HG02759 (cell line): ENCODE measurements at regions not wholly inside any gene's neighbourhood (a gene's known extent, or its start where the extent isn't known, plus 50 kb on each side); places are given as distances from the start of the nearest gene placed in this dataset.
A peak's percentile ranks its signal among the peaks of the same experiment; 100 is the strongest.

Source experiments
- ATAC-seq: cut with Tn5 transposase; IDR thresholded peaks from one replicate; pipeline ENCODE4 v1.9.1; 2021; ENCODE audit warnings: mild to moderate bottlenecking, moderate library complexity; ENCODE audit not compliant: unreplicated experiment

DNA sequence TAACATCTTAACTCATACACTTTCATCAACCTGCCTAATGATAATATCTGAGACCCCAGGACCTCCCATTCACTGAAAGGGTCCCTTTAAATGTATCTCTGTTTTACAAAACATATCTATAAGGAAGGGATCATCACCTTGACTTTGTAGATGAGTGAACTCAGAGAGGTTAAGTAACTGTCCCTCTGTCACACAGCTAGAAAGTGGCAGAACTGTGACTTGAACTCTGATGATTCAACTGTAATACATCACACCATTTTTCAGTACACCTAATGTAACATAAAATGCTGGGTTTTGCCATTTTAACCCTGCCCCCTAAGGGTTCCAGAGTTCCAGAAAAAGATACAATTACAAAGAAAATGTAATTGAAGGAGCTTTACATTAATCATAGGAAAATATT is 234.6 kb downstream of the ZEB2 start:
- ATAC-seq, result no peak

DNA sequence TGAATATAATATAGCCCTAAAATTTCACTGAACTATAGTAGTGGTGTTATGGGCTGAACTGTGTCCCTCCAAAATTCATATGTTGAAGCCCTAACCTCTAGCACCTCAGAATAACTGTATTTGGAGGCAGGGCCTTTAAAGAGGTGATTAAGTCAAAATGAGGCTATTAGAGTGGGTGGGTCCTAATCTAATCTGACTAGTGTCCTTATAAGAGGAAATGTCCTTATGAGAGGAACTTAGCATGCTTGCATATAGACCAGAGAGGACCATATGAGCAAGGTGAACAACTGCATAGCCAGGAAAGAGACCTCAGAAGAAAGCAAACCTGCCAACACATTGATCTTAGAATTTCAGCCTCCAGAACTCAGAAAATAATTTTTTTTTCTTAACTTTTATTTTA is 238.4 kb downstream of the ZEB2 start:
- no peak for ATAC-seq

DNA sequence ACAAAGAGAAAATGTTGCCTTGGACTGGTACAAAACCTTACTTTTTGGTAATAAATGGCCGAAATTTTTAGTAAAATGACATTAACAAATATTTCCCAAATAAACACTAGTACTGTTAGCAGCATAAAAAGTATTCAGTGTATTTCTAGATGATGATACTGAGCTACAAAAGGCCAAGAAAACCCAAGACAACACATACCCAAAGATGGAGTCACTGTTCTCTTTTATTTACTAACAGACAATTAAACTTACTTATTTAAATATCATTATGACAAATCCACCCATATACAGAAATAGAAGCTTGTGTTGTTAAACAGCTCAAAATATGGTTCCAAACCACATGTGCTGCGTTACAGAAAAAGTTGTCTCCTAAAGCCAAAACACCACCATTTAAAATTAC is 239.9 kb downstream of the ZEB2 start:
- no peak for ATAC-seq

DNA sequence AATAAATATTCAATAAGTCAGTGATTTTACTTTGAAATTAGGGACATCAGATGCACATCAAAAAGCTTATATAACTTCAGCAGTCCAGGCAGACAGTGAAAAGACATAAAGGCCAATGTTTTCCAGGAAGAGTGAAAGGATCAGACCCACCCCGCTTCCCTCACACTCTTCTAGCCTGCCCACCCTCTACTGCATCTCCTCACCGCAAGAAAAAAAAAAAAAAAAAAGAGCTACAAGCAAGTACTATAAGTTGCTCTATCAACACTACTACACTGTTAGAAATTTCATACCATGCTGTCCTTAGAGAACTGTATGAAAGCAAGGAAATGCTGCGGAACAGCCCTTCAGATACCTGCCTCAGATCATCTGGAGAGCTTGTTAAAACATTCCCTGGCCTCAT is 240.8 kb downstream of the ZEB2 start:
- ATAC-seq, result no peak

DNA sequence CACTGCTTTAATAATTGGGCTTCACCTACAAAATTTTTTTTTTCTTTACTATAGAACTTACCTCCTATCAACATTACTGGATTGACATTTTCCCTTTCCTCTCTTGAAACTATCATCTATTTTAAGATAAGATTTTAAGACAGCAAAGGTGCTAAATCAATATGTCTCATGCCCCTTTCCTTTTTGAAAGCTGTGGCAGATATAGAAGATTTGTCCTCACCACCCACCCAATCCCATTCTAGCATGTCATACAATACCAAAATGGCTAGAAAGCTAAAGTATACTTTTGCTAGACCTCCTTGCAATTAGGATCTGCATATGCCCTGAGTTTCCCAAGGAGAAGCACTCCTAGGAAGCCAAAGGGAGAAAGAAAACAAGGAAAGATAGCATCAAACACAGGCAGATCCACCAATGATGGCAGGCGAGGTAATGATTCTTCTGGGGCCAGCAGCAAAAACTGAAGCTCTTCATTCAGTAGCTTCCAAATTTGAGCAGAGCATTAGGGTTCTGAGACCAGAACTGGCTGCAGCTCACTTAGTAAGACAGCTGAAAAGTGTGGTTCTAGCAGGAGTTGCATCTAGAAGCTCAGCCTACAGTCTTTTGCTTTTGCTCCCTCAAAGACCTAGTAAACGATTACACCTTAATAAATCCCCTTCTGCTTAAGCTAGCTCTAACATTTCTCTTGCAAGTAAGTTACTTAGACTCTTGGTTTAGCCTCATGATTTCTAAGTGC is 242.1 kb downstream of the ZEB2 start:
- ATAC-seq, result no peak

DNA sequence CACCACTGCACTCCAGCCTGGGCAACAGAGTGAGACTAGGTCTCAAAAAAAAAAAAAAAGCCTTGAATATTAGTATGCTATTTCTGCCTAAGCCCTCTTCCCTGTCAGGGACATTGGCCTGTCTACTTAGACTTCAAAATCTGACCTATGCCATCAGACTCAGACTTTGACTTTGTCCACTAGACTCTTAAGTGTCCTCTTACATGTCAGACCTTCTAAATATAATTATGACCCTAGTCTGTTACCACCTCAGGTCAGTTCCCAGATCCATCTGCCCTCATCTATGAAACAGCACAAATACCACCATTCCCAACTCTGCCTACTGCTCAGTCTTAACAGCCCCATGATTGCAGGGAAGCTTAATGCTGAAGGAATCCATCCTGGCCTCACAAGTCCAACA is 244.6 kb downstream of the ZEB2 start:
- ATAC-seq, result no peak

DNA sequence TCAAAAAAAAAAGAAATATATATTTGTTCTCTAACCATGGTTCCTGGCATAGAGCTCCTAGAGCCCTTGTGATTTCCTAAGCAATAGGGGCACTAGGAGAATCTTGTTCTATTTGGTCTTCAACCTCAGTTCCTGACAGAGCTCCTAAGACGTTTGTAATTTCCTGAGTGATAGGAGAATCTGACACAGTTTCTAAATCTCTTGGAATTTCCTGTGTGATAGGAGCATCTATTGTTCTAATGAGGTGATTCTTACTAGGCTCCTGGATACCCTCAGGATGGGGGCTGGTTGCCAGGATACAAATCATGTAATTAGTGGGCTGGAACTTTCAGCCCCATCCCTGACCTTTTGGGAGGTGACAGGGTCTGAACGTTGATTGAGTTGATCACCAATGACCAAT is 245.8 kb downstream of the ZEB2 start:
- no peak for ATAC-seq

DNA sequence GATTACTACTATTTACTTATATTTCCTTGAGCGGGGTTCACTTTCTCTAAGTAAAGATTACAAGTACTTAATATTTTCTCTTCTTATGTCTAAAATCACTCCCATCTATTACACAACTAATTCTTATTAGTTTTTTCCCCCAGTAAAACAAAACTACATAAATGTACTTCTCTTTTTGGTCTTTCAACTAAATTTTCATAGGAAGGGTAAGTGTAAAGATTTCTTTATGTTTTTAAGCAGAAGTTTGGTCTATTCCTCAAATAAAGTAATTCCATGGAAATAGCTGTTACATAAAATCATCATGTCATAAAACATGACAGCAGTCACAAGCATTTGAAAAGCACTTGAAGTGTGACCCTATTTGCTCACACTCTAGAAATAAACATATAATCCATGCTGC is 249.0 kb downstream of the ZEB2 start:
- ATAC-seq, result no peak

DNA sequence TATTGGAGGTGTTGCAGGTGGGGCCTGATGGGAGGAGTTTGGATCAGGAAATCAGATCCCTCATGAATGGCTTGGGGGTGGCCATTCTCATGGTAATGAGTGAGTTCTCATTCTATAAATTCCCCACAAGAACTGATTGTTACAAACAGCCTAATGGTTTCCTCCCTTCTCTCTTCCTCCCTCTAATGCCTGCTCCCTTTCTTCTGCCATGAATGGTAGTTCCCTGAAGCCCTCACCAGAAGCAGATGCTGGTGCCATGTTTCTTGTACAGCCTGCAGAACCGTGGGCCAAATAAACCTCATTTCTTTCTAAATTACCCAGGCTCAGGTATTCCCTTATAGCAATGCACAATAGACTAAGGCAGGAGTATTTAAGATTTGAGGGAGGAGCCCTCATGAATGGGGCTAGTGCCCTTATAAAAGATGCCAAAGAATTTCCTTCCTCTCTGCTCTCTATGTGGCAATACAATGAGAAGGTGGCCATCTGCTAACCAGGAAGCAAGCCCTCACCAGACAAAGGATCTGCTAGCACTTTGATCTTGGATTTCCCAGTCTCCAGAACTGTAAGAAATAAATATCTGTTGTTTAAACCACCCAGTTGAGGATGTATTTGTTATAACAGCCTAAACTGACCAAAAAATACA is 251.8 kb downstream of the ZEB2 start:
- no peak for ATAC-seq

DNA sequence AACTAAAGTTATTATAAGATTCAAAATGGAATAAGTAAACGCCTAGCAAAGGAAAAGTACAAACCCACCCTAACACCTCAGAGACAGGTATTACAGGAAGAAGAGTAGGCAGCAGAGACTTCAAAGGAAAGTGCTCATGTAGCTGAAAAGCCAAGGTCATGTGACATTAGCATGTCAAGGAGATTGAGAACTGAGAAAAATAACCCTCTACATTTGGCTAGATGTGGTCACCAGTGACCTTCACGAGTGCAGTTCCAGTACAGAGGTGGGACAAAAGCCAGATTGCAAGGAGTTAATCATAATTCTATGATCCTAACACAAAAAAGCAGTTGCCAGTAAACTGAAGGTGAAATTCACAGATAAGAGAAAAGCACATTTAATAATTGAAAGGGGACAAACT is 252.7 kb downstream of the ZEB2 start:
- ATAC-seq, result peak; percentile 87

DNA sequence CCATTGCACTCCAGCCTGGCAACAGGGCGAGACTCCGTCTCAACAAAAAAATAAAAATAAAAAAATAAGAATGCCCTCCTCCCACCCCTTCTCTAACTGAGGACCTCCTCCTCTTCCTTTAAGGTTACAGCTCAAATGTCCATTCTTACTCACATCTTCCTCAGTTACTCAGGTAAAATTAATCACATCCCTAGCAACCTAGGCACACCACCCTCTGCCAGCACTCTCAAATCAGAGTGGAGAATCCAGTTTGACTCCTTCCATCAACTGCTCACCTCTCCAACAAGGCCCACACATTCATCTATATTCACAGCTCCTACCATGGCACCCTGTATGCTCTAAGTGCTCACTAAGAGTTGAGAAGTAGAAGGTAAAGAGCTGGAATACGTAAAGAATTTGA is 254.3 kb downstream of the ZEB2 start:
- no peak for ATAC-seq

DNA sequence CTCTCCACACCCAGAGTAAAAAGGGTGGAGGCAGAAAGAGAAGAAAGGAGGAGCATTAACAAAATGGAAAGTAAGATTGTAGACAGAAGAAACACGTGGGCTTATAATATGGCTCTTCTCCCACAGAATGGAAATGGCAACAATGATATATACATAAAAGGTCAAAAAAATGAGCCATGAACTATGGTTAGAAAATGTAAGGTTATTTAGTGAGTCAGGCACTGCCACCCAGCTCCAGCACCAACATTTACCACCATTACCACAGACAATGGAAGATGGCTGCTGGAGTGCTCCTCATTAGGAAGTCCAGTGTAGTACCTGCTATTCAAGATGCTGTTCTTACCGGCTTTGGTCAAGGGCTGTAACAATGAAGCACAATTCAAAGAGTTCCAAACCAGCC is 258.0 kb downstream of the ZEB2 start:
- ATAC-seq, result no peak

DNA sequence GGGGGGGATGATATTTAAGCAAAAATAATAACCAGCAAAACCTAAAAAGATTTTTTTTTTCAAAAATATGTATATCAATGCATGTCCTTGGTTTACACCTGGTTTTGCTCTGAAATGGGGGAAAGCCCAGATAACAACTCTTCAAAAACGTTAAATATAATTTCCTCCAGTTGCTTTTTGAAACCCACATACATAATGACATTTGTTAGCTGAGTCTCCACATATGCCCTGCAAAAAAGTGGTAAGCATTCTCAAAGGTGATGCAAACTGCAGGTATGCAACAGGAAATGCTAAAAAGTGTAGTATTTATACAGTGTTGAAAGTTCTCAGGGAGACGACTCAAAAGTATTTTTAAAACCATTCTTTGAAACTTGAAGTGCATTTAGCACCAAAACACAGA is 258.6 kb downstream of the ZEB2 start:
- ATAC-seq, result no peak

DNA sequence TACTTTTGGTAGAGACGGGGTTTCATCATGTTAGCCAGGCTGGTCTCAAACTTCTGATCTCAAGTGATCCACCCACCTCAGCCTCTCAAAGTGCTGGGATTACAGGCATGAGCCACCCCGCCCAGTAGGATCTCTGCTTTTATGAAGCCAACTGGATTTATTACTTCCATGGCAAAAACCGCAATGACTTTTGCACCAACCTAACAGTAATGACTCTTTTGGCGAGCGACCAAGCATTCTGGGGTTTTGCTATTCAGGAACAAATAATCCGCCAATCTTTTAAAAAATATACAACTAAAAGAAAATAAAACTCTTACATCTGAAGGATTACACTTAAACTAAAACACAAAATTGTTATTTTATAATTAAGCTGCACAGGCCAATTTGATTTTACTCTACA is 260.6 kb downstream of the ZEB2 start:
- ATAC-seq, result no peak

DNA sequence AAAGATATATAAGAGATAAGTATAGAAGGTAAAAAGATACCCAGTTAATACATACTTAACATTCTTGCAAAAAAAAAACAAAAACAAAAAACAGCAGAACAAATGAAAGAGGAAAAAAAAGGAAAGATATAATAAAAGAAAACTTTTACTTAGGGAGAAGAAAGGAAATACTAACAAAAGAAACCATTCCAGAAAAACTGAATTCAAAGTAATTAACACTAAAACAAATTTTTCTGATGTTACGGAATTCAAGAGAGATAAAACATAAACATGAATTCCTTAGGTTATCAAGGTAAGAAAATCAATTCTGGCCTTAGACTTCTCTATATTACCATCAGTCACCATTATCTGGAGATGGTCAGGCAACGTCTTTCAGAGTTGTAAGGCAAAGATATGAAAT is 261.8 kb downstream of the ZEB2 start:
- ATAC-seq, result no peak

DNA sequence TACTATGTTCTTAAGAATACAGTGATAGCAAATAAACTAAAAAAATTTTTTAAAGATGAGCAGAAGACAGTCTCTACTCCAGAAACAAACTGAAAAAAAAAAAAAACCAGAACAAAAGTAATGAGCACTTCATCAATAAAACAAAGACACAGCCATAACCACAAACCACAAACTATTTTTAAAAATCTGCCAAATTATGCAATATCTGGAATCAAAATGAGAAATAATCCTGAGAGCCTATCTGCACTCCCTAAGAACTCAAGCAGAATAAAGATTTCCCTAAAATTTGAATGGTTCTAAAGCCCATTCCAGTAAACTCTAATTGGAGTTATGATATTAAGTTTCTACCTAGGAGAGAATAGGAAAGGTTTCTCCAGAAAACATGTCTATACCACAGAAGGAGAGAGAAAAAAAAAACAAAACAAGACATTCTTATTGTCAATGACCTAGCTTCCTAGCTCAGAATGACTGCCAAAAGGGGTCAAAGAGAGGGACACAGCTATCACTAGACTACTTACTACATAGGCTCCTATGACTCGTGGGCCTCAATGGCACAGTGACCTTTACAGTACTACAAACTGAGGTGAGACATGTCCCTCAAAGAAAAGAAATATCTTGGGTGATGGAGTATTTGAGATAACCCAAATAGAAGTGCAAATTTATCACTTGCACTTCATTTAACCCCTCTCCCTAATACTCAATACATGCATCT is 262.8 kb downstream of the ZEB2 start:
- ATAC-seq, result no peak

DNA sequence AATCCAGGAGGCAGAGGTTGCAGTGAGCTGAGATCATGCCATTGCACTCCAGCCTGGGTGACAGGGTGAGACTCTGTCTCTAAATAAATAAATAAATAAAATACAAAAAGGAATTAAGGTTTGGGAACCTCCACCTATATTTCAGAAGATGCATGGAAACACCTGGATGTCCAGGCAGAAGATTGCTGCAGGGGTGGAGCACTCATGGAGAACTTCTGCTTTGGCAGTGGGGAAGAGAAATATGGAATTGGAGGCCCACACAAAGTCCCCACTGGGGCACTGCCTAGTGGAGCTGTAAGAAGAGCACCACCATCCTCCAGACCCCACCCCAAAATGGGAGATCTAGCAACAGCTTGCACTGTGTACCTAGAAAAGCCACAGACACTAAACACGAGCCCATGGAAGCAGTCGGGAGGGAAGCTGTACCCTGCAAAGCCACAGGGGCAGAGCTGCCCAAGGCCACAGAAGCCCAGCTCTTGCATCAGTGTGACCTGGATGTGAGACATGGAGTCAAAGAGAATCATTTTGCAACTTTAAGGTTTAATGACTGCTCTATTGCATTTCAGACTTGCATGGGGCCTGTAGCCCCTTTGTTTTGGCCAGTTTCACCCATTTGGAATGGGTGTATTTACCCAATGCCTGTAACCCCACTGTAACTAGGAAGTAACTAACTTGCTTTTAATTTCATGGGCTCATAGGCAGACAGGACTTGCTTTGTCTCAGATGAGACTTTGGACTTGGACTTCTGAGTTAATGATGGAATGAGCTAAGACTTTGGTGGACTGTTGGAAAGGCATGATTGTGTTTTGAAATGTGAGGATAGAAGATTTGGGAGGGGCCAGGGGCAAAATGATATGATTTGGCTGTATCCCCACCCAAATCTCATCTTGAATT is 265.3 kb downstream of the ZEB2 start:
- no peak for ATAC-seq

DNA sequence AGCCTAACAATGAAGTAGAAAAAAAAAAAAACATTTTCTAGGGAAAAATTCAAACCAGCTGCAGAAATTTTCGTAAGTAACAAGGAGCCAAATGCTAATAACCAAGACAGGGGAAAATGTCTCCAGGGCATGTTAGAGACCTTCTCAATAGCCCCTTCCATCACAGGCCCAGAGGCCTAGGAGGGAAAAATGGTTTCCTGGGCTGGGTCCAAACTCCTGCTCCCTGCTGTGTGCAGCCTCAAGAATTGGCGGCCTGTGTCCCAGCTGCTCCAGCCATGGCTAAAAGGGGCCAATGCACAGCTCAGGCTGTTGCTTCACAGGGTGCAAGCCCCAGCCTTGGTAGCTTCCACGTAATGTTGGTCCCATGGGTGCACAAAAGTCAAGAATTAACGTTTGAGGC is 266.2 kb downstream of the ZEB2 start:
- ATAC-seq, result no peak

DNA sequence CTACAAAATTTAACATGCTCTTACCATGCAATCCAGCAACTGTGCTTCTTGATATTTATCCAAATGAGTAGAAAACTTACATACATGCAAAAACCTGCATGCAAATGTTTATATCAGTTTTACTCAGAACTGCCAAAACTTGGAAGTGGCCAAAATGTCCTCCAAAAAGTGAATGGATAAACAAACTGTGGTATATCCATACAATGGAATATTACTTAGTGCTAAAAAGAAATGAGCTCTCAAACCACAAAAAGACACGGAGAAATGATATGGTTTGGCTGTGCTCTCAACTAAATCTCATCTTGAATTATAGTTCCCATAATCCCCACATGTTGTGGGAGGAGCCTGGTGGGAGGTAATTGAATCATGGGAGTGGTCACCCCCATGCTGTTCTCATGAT is 267.2 kb downstream of the ZEB2 start:
- ATAC-seq, result no peak

DNA sequence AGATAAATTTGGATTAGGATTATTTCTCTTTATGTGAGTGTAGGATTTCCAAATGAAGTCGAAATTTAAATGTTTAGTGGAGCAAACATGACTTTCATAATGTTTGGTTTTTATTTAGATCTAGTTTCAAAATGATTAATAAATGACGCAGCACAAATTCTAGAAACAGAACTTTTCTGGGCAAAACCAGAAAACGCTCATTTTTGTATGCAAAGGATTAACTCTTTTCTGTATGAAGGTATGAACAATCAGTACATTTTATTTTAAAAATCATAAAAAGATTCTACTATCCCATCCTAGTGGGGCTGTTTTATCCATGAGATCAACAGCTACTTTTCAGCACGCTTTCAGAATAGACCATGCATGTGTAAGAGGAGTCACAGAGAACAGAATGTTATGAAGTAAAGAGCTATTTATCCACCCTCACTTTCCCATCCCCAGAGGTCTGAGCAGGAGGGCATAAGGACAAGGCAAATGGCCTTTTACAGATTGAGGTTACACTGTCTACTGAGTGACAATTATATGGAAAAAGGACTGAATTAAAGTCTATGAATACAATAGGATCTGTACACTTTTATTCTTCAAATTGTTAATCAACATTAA is 270.8 kb downstream of the ZEB2 start:
- peak; percentile 49 for ATAC-seq
